ENCODE measurements at regions not wholly inside any gene's neighbourhood (a gene's known extent, or its start where the extent isn't known, plus 50 kb on each side); places are given as distances from the start of the nearest gene placed in this dataset.

DNA sequence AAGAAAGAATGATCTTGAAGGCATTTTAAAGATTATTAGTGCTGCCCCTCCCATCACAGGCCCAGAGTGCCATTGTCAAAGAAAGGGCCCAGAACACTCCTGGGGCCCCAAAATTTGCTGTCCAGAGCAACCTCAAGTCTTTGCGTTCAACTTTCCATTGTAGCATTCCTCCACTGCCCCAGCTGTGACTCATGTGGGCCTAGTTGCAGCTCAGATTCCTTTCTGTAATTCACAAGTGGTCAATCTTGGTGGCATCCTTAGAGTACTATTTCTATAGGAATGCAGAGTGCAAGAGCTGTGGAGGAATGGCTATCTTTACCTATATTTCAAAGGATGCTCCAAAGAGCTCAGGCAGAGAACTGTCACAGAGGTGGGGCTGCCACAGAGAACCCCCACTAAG, 1500.8 kb upstream of the IGFBP7 start:
- no peak overlapping the region for H3K56ac ChIP-seq (ENCODE audit: insufficient read length, low read depth, low read length)
- no peak overlapping the region for H4K5ac ChIP-seq (ENCODE audit: insufficient read length, low read depth, low read length)
- Mint-ChIP-seq H3K9me3 (peaks cover 0 to 3% of the 10 kb centered on the region in 2 experiments; a peak in 1 of 5 replicates), H3K4me1 (peaks cover 2 to 3% of the 10 kb centered on the region in 2 experiments; a peak in 1 of 4 replicates), H3K4me3 (no peak overlapping the region), H3K27ac (no peak overlapping the region), H3K27me3 (ENCODE audit: low read depth) (no peaks in the 10 kb centered on the region), H3K36me3 (ENCODE audit: insufficient read depth in 1 of 3, low read depth in 3 of 3) (peaks cover 0 to 14% (median 12%) of the 10 kb centered on the region in 3 experiments; a peak in 5 of 7 replicates)
- no peak overlapping the region for H3T11ph ChIP-seq (ENCODE audit: low read length)
- no peak overlapping the region for H3K14ac ChIP-seq (ENCODE audit: insufficient read depth, low read length)
- H3K9ac ChIP-seq (ENCODE audit: extremely low read depth, insufficient read length, low read length): no peak overlapping the region
- no peak overlapping the region for H3K4ac ChIP-seq (ENCODE audit: low read depth, low read length)
- no peak overlapping the region for H3K27ac ChIP-seq (ENCODE audit: insufficient read length, low read depth, low read length)
- H3K23me2 ChIP-seq (ENCODE audit: insufficient read length, low read depth, low read length, poor library complexity, severe bottlenecking): no peaks in the 10 kb centered on the region
- no peaks in the 10 kb centered on the region for H3K4me1 ChIP-seq (ENCODE audit: insufficient read depth, low read length)
- H3K23ac ChIP-seq (ENCODE audit: insufficient read length, low read depth, low read length): no peak overlapping the region
- no peak overlapping the region for H2BK12ac ChIP-seq (ENCODE audit: insufficient read length, low read depth, low read length)
- no peak overlapping the region for H2AK5ac ChIP-seq (ENCODE audit: insufficient read length, low read length)
- no peak overlapping the region for H3K4me2 ChIP-seq (ENCODE audit: insufficient read depth, insufficient read length, low read length)
- DNase-seq: no peak
- H2BK15ac ChIP-seq (ENCODE audit: low read depth, low read length): no peak overlapping the region
- H3K18ac ChIP-seq (ENCODE audit: insufficient read length, low read depth, low read length): no peak overlapping the region
- H4K91ac ChIP-seq (ENCODE audit: insufficient read length, low read depth, low read length): no peak overlapping the region
- TF ChIP-seq CTCF (conservative IDR thresholded peaks at IDR 0.05): no peak
- H2AFZ ChIP-seq (ENCODE audit: low read length): no peak overlapping the region
- no peaks in the 10 kb centered on the region for H3K79me1 ChIP-seq (ENCODE audit: insufficient read depth, low read depth, low read length, poor library complexity, severe bottlenecking)
- H2BK20ac ChIP-seq (ENCODE audit: low read depth, low read length, poor library complexity, severe bottlenecking): no peak overlapping the region
- no peaks in the 10 kb centered on the region for H3K79me2 ChIP-seq (ENCODE audit: insufficient read depth, low read length)
- no peaks in the 10 kb centered on the region for H4K20me1 ChIP-seq (ENCODE audit: control insufficient read depth, insufficient read depth, insufficient read length)
- no peak overlapping the region for H2BK120ac ChIP-seq (ENCODE audit: low read depth, low read length, poor library complexity, severe bottlenecking)
- no peak overlapping the region for H2BK5ac ChIP-seq (ENCODE audit: insufficient read length, low read length)
- H4K8ac ChIP-seq (replicated peaks; ENCODE audit: insufficient read length, low read depth, low read length): no peak overlapping the region
- H3K9me3 ChIP-seq (ENCODE audit: control insufficient read depth, low read depth, low read length): no peaks in the 10 kb centered on the region
- no peaks in the 10 kb centered on the region for H3K27me3 ChIP-seq (ENCODE audit: insufficient read depth, low read length)
- WGBS (ENCODE audit: extremely low coverage, insufficient read length, low lambda C conversion rate): no CpG with 5 or more reads among the region's 1 CpG
